Stimulated activated CD4-positive, alpha-beta T cell treated with anti-CD3 and anti-CD28 coated beads, TNF-alpha, amount 100 ng/mL, for 24 hours (primary cell): ENCODE measurements at regions not wholly inside any gene's neighbourhood (a gene's known extent, or its start where the extent isn't known, plus 50 kb on each side); places are given as distances from the start of the nearest gene placed in this dataset.
"Not testable (repeated sequence)": the region's sequence is repeated elsewhere in the genome, so short reads cannot be mapped to it uniquely, and the experiment has no call there.

ENCODE experiments used
- DNase-seq, 3 experiments: peaks; one replicate each; pipeline ENCODE4 v3.0.0-alpha.2; 2020; ENCODE audit warnings: low read depth in 3 of 3

GRCh38 chr7:128561116-128561722 is 84.7 kb downstream of the METTL2B start:
- not testable (repeated sequence) for DNase-seq

- not testable (repeated sequence) for DNase-seq
Observed at GRCh38 chr7:128562795-128563194, 86.2 kb downstream of the METTL2B start.

- DNase-seq, result not testable (repeated sequence)
Observed at GRCh38 chr7:128564123-128564700, 87.7 kb downstream of the METTL2B start.

GRCh38 chr7:128564932-128565864 is 88.7 kb downstream of the METTL2B start:
- not testable (repeated sequence) for DNase-seq

- not testable (repeated sequence) for DNase-seq
Observed at GRCh38 chr7:128575277-128575676, 96.8 kb upstream of the GARIN1A start.

GRCh38 chr7:128576953-128577352 is 95.1 kb upstream of the GARIN1A start:
- DNase-seq, result not testable (repeated sequence)

GRCh38 chr7:128579843-128580242 is 92.2 kb upstream of the GARIN1A start:
- not testable (repeated sequence) for DNase-seq

- not testable (repeated sequence) for DNase-seq
Observed at GRCh38 chr7:128581100-128581499, 91.0 kb upstream of the GARIN1A start.

- DNase-seq, result not testable (repeated sequence)
Observed at GRCh38 chr7:128581825-128582561, 90.1 kb upstream of the GARIN1A start.

- not testable (repeated sequence) for DNase-seq
Observed at GRCh38 chr7:128586715-128587114, 85.4 kb upstream of the GARIN1A start.

- DNase-seq, result no peak
Observed at GRCh38 chr7:128591705-128592104, 80.4 kb upstream of the GARIN1A start.

GRCh38 chr7:128592209-128592608 is 79.9 kb upstream of the GARIN1A start:
- not testable (repeated sequence) for DNase-seq

GRCh38 chr7:128594061-128594460 is 78.0 kb upstream of the GARIN1A start:
- DNase-seq, result not testable (repeated sequence)

- not testable (repeated sequence) for DNase-seq
Observed at GRCh38 chr7:128596336-128597128, 75.6 kb upstream of the GARIN1A start.

- not testable (repeated sequence) for DNase-seq
Observed at GRCh38 chr7:128598946-128599345, 73.1 kb upstream of the GARIN1A start.

- DNase-seq, result peak in 1 of 3 experiments; percentile 38
Observed at GRCh38 chr7:128608678-128609421, 63.2 kb upstream of the GARIN1A start.

GRCh38 chr7:128613366-128613765 is 58.7 kb upstream of the GARIN1A start:
- DNase-seq, result not testable (repeated sequence)

- not testable (repeated sequence) for DNase-seq
Observed at GRCh38 chr7:128614812-128615211, 57.3 kb upstream of the GARIN1A start.

- not testable (repeated sequence) for DNase-seq
Observed at GRCh38 chr7:128616799-128617198, 55.3 kb upstream of the GARIN1A start.
